NCI-H187 (cell line): ENCODE measurements at regions not wholly inside any gene's neighbourhood (a gene's known extent, or its start where the extent isn't known, plus 50 kb on each side); places are given as distances from the start of the nearest gene placed in this dataset.

ENCODE experiments used
- DNase-seq, 2 experiments: peaks; one replicate each; lab custom pipeline; 2025; lab: John Stamatoyannopoulos, UW

DNA sequence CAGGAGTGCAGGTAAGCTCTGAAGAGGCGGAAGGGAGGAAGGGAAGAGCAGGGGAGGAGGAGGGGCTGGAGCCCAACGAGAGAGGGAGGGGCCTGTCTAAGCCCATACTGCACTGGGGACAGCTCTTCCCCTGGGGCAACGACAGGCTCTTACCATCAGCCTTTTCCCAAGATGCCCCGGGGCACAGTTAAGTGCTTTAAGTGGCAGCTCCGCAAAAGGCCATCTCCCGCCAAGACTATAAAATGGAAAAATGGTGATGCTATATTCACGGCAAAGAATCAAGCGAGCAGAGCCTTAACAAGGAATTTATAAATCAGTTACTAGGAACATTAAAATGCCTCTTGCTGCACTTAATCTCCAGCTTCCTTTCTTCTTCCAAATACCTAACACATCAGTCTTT lies 110.2 kb upstream of the NLRP1 start:
- peak; percentile 70 to 85 for DNase-seq

DNA sequence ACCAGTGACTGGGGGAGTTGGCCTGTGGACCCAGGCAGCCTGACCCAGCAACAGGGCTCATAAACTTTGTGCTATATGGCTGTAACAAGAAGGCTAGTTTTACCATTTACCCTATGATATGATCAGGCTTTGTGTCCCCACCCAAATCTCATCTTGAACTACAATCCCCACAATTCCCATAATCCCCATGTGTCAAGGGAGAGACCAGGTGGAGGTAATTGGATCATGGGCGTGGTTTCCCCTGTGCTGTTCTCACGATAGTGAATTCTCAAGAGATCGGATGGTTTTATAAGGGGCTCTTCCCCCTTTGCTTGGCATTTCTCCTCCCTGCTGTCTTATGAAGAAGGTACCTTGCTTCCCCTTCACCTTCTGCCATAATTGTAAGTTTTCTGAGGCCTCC lies 111.2 kb upstream of the NLRP1 start:
- no peak for DNase-seq

DNA sequence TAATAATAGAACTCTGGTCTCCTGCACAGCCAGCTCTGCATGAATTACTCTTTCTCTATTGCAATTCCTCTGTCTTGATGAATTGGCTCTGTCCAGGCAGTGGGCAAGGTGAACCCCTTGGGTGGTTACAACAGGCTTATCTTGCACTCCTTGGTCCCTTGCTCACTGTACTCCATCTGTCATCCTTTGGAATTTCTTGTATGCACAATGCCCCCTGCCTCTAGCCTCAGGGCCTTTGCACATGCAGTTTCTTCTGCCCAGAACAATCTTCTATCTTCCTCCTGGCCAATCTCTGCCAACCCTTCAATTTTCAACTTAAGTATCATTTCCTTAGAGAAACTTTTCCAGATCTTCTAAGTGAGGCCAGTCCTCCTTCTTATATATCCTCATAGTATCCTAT lies 114.7 kb upstream of the NLRP1 start:
- DNase-seq: no peak

DNA sequence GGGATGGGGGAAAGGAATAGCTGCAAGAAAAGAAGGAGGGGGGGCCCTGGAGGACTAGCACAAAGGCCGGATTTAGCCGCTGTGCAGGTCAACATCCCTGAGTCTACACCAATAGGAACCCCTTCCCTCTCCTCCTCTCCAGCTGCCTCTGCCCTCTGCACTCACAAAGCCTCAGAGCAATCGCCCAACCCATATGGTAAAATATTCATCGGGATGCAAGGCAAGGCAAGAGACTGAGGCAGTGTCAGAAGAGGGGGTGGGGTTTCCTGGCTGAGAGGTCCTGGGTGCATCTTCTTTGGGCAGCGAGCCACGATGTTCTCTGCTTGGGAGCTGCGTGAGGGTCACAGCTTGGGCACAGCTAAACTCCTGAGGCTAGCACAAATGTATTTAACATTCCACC lies 115.5 kb upstream of the NLRP1 start:
- no peak for DNase-seq

DNA sequence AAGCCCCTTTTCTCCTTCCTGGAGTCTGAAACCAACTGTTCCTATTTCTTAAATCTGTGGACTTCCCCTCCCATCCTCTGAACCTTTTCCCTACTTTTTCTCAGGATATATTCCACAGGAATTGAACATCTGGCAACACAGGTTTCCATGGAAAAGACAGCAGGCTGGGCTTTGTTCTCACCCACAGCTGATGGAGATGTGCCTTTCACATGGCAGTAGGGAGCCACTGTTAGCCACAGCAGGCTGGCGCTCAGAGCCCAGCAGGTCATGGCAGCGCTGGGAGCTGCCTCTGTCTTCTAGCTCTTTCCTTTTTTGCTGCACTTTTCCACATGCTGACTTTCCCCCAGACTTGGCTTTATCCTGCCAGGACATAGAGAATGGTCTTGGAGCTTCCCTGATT lies 116.4 kb upstream of the NLRP1 start:
- DNase-seq: no peak

DNA sequence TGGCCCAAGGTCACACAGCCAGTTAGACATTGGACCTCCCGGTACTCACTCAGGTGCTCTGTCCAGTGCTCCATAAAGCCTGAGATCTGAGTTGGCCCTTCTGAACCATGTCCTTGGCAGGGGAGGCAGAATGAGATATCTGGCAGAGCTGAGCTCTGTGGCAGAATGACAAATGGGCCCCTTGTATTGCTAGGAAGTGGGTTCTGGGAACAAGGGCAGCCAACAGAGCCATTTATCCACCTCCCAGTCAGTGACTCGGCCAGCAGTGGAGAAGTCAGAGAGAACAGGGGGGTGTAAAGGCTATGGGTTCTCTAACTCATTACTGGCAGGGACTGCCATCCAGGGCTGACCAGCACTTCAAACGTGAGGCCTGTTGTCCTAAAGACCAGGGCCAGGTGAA lies 117.1 kb upstream of the NLRP1 start:
- no peak for DNase-seq

DNA sequence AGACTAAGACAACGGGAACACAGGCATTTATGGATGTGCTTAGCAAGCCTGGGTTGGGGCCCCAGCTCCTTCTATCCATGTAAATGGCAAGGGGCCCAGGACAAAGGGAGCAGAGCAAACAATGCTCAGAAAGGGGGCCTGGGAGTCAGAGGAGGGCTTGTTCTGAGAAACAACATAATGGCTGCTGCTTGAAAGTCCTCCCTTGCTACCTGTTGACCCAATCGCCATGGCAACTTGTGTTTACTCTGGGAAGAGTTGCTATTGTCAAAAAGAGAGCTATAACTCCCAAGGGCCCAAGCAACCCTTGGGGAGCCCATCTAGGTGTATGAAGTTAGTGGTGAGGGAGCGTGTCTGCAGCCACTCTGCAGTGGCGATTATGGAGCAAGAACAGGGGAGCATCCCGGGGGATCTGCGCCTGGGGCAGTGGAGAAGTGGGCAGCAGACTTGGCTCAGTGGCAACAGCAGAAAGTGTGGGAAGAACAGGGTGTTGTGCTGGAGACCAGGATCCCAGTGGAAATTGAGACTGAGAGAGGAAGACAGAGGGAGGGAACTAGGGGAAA lies 118.7 kb upstream of the NLRP1 start:
- DNase-seq: peak in 1 of 2 experiments; percentile 11

DNA sequence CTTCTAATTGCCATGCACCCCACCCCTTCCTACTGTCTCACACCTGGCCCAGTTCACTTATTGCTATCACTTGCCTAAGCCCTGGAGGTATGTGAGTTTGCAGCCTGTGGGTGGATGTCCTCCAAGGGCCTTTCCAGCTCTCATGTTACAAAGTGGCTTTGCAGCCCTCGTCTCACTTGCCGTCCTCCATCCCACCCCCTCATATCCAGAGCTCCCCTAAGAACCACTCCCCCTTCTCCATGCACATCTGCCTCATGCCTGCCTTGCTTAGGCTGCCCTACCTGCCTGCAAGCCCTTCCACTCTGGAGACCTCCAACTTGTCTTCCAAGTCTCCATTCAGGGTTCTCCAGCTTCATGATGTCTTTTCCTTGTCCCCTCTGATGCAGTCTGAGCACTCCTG lies 119.4 kb upstream of the NLRP1 start:
- no peak for DNase-seq

DNA sequence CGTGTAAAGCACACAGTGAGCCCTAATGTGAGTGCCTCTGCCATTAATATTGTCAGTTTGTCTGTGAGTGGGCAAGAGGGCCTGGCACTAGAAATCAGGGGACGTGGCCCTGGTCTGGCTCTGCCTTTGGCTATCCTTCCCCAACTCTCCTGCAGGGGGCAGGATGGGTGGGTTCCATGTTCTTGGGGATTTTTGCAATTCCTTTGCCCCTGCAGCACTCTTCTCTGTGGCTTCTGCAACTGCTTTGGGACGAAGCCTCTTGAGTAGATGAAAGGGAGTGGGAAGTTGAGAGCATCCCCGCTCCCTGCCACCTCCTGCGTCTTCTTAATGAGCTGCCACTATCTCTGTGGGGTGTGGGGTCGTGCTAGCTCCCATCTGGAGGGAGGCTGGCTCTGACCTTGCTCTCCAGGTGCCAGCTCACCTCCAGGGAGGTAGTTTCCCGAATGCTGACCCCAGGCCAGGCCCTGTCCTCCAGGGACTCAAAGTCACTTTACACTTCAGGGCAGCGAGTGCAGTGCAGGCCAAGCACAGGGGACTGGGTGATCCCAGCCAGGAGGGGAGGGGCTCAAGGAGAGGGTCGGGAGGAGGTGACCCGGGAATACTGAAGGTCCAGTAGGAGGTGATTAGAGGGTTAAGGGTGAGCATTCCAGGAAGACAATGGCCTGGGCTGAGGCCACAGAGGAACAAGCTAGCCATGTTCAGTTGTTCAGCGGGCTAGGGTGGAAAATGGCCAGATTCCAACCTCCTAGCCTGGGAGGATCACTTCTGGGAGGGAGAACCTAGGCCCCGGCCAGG lies 121.0 kb upstream of the NLRP1 start:
- DNase-seq: no peak

DNA sequence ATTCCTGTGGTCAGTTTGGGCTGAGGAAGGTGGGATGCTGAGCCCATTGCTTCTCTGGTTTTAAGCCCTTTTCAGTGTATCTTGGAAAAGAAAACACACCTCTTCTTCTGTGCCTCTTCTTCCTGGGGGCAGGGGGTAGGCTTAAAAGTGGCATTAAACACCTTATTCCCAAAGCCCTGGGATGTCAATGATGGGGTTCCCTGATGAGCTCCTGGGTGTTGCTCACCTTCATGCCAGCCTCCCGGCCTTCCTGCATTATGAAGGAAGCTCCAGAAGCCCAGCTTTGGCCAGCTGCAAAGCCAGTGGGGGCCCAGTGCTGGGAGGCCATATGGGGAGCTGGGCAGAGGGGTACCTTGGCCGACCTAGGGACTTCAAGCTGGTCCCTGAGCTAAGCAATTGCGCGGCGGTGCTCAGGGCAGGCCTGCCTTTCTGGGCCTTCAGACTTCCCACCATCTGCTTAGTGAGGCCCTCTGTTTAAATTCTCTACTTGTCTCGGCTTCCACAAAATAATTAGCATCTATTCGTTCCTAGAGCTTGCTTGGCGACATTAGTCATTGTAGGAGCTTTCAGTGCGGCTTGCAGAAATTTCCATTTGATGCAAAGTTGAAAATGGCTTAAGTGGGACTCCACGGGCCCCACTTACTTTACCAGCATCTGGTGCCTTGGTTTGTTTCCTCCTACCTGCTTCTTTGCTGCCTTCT lies 121.7 kb upstream of the NLRP1 start:
- DNase-seq: no peak

DNA sequence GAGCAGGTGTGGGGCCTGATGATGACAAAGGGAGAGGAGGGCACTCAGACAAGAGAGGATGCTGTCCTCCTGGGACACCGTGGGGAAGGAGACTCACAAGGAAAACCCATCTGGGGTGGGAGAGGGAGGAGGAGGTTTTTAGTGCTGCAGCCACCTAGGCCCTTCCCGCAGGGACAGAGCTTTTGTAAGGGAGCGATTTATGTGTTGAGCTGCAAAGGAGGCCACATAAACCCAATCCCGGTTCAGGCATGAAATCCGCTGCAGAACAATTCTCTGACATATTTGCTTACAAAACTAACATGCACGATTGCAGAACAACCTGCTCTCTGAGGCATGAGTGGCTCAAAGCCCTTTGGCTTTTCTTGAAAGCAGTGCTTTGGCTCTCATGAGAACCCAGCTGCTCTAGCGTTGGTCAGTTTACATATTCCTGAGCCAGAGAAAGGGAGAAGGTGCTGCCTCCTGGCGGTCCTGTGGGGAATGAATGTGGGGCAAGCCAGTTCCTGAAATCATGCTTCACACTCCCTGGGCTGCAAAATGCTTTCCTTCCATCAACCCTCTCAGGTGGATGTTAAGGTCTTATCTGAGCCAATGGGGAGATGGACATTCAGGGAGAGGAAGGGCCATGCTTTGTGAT lies 122.4 kb upstream of the NLRP1 start:
- DNase-seq: peak; percentile 61 to 64

DNA sequence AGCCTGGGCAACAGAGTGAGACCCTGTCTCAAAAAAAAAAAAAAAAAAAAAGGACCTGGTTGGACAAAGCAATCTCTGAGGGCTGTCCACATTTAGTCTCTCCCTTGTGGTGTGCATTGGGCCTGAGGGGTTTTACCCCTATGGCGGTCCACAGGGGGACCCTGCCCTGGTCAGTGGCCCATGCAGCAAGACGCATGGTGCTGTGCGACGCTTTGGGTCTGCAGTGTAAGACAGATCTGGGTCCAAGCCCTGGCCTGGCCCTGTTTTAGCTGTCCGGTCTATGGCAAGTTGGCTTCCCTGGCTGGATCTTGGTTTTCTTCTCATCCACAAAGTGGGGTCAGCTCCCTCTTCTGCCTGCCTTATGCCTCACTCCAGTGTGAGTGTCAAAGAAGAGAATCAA lies 123.2 kb upstream of the NLRP1 start:
- no peak for DNase-seq

DNA sequence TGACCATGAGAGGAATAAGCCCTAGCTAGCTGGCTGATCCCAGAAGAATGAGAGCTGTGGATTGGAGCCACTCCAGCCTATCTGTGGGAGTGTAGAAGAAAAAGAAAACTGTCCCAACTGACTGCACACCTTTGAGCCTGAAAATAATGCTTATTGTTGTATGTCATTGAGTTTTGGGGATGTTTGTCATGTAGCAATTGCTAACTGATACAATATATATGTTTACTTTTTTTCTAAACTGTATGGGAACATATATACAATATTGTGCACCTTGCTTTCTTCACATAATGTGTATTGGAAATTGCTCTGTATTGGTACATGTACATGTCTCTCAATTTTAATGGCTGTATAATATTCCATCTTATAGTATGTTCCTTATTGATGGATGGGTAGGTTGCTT lies 124.0 kb upstream of the NLRP1 start:
- no peak for DNase-seq

DNA sequence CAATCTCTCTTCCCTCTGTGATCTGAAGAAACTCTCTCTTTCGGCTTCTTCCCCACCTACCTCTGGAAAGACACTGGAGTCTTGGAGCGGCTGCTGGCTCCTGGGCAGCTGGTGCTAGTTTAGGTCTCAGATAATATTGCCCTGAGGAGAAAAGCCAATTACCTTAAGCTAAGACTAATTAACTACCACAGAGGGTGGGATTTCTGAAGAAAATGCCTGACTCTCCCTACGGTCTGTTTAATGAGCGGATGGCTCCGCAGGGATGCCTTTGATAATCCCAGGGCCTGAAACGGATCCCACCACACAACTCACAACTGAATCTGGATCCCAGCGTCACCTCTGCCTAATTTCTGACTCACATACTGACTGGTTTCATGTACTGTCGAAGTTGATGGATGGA lies 127.0 kb upstream of the NLRP1 start:
- DNase-seq: no peak

DNA sequence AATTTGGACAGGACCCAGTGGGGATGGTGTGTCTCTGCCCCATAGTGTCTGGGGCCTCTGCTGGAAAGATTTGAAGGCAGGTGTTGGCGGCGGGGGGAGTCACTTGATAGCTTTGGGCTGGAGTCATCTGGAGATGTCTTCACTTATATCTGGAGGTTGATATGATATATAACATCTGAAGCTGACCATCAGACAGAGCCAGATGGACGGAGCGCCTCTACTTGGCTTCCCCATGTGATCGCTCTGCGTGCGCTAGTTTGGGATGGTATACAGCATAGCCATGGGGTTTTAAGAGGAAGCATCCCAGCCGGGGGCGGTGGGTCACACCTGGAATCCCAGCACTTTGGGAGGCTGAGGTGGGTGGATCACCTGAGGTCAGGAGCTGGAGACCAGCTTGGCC lies 130.7 kb upstream of the NLRP1 start:
- DNase-seq: no peak

DNA sequence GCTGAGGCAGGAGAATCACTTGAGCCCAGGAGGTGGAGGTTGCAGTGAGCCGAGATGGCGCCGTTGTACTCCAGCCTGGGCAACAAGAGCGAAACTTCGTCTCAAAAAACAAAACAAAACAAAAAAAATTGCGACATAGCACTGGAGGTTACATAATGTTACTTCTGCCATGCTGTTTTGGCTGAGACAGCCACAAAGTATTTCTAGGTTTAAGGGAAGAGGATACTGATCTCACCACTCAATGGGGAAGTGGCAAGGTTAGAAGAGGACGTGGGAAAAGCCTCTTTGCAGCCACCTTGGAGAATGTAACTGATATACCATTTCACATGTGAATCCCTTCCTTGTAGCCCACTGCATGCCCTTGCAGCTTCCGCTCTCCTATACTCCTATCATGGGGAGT lies 131.2 kb upstream of the NLRP1 start:
- DNase-seq: no peak

DNA sequence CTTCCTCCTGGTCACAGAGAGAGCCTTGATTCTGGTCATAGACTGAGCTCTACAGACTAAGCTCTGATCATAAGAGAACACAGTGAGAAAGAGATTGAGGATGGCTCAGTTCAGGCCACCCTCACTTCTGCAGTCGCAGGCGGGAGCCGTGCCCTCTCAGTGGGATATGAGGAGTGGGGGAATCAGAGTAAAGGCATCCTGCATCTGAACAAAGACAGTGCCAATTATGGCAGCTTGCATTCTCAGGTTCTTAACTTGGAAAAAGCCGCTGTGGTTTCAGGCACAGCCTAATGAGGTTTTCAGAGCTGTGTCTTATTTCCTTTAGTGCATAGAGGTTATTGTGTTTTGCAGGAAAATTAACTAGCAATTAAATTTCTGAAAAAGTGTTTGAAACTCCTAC lies 134.4 kb upstream of the NLRP1 start:
- no peak for DNase-seq

DNA sequence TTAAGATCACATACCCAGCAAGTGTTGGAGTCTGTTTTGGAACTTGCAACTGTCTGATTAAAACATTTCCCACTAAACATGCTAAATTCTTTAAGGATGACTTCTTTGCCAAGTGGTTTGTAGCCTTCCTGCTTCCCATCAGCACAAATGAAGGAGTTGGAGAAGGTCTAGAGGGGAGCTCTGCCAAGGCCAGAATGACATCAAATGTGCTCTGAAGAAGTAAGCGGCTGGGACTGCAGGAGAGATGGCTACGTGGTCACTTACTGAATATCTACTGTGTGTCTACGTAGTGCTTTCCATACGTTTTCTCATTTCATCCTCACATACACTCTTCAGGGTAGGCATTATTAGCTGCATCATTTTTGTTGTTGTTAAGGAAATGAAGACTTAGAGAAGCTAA lies 135.7 kb upstream of the NLRP1 start:
- DNase-seq: no peak

DNA sequence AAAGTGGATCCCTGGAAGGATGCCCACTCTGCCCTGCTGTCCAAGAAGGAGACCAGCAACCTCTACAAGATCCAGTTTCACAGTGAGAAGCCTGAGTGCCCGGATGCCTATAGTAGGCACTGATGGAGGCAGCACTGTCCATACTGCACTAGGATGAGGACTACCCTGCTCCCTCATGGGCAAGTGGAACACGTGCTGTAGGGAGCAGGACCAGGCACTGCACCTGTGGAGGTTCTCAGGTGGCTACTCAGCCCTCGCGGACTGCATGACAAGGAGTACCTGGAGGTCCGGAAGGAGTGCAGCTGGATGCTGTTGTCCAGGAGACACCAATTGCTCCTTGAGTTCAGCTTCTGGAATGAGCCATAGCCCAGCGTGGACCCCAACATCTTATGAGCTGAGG lies 146.1 kb upstream of the NLRP1 start:
- no peak for DNase-seq

DNA sequence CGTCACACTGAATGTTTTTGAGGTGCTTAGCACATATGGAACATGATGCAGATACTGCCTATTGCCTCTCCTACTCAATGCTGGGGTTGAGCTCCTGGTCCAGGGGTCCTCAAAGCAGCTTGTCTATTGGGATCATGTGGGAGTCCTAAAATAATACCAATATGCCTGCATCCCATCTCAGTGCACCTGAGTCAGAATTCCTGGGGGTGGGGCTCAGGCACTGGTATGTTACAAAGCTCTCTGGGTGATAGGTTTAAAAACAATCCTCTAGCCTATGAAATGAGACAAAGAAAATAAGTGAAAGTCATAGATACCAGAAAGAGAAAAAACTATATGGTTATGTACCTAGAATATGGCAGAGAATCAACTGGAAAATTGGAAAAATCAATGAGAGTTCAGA lies 156.6 kb upstream of the NLRP1 start:
- DNase-seq: no peak

DNA sequence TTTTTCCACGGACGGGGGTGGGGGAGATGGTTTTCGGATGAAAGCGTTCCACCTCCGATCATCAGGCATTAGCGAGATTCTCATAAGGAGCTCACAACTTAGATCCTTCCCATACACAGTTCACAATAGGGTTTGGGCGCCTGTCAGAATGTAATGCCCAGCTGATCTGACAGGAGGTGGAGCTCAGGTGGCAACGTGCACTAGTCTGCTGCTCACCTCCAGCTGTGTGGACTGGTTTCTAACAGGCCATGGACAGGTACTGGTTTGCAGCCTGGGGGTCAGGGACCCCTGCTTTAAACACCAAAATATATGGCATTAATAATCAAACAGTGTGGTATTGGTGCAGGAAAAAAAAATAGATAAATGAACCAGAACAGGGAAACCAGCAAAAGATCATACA lies 157.5 kb upstream of the NLRP1 start:
- no peak for DNase-seq

DNA sequence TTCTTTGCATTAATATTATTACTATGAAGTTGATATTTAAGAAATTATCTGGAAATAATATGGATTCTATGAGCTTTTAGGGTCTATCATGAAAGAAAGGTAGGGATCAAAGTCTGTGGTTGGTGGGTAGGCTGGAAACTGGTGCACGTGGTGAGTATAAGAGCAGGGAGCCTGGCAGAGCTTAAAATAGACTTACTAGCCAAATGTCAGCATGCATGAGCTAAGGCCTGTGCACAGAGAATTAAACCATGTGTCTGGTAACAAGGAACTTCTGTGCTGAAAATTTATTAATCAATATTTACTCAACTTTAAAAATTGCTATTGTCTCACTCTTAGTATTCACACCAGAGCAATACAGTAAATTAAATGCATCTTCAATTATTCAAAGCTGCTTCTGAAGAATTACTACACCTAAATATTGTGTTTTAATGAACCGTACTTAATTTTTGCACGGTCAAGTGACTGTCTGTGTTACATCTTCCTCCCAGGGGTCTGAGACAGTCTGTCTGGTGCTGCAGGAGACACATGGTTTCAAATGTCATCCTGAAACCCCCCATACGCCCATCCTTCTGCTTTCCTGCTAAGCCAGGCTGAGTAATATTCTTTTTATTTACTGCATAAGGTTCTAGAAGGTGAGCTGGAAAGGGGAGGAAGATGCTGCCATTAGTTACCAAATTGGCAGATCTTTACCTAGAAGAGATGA lies 161.0 kb upstream of the NLRP1 start:
- DNase-seq: no peak
